Fibroblast of villous mesenchyme (primary cell): ENCODE measurements at regions not wholly inside any gene's neighbourhood (a gene's known extent, or its start where the extent isn't known, plus 50 kb on each side); places are given as distances from the start of the nearest gene placed in this dataset.
"Not testable (repeated sequence)": the region's sequence is repeated elsewhere in the genome, so short reads cannot be mapped to it uniquely, and the experiment has no call there.

Experiments used
- DNase-seq: peaks from one replicate; pipeline ENCODE4 v3.0.0-alpha.2; 2010; ENCODE audit warnings: low read depth
- H3K4me3 ChIP-seq: 2 replicates; pipeline ENCODE4 v1.5.1; 2011; ENCODE audit warnings: low read depth, mild to moderate bottlenecking, low read length
- TF ChIP-seq, protein P1 (sequence below): IDR thresholded peaks from 2 replicates; pipeline ENCODE4 v1.5.1; 2012; ENCODE audit warnings: low read depth, mild to moderate bottlenecking, low read length; ENCODE audit not compliant: insufficient read depth

DNA sequence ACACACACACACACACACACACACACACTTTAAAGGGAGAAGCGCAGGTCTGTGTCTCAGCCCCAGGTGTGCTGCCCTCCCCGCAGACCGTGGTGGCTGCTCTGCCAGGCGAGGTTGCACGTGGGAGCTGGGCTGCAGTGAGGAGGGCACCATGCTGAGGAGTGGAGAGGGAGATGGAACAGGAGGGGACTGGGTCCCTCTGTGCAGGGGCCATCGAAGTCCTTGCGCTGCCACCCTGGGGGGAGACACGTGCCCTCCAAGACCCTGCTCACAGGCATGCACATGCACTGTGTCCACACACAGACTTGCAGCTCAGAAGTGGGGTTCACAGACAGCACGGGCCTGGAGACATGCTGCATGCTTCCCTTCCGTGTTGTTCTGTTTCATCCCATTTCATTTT is 65.5 kb upstream of the HGFAC start:
- TF ChIP-seq, protein P1, sequence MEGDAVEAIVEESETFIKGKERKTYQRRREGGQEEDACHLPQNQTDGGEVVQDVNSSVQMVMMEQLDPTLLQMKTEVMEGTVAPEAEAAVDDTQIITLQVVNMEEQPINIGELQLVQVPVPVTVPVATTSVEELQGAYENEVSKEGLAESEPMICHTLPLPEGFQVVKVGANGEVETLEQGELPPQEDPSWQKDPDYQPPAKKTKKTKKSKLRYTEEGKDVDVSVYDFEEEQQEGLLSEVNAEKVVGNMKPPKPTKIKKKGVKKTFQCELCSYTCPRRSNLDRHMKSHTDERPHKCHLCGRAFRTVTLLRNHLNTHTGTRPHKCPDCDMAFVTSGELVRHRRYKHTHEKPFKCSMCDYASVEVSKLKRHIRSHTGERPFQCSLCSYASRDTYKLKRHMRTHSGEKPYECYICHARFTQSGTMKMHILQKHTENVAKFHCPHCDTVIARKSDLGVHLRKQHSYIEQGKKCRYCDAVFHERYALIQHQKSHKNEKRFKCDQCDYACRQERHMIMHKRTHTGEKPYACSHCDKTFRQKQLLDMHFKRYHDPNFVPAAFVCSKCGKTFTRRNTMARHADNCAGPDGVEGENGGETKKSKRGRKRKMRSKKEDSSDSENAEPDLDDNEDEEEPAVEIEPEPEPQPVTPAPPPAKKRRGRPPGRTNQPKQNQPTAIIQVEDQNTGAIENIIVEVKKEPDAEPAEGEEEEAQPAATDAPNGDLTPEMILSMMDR = no peak
- H3K4me3 ChIP-seq = no peak overlapping the region
- DNase-seq = no peak

- no peak for DNase-seq
Observed at GRCh38 chr4:3377557-3377956, 64.2 kb upstream of the HGFAC start.

DNA sequence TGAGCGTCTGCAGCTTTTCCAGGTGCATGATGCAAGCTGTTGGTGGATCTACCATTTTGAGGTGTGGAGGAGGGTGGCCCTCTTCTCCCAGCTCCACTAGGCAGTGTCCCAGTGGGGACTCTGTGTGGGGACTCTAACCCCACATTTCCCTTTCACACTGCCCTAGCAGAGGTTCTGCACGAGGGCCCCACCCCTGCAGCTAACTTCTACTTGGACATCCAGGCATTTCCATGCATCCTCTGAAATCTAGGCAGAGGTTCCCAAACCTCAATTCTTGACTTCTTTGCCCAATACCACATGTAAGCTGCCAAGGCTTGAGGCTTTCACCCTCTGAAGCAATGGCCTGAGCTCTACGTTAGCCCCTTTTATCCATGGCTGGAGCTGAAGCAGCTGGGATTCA is 61.4 kb upstream of the HGFAC start:
- not testable (repeated sequence) for DNase-seq, H3K4me3 ChIP-seq

More at GRCh38 chr4:3377557-3377956, 64.2 kb upstream of the HGFAC start:
- TF ChIP-seq, protein P1 = no peak
- no peak overlapping the region for H3K4me3 ChIP-seq

DNA sequence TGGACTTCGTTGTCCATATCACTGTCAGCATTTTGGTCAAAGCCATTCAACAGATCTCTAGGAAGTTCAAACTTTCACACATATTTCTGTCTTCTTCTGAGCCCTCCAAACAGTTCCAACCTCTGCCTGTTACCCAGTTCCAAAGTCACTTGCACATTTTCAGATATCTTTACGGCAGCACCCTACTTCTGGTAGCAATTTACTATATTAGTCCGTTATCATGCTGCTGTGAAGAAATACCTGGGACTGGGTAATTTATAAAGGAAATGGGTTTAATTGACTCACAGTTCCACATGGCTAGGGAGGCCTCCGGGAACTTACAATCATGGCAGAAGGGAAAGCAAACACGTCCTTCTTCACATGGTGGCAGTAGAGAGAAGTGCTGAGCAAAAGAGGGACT is 60.6 kb upstream of the HGFAC start:
- not testable (repeated sequence) for DNase-seq, H3K4me3 ChIP-seq

- DNase-seq = no peak
- H3K4me3 ChIP-seq = no peak overlapping the region
- TF ChIP-seq, protein P1 = no peak
Observed at GRCh38 chr4:3382251-3382650, 59.5 kb upstream of the HGFAC start.

DNA sequence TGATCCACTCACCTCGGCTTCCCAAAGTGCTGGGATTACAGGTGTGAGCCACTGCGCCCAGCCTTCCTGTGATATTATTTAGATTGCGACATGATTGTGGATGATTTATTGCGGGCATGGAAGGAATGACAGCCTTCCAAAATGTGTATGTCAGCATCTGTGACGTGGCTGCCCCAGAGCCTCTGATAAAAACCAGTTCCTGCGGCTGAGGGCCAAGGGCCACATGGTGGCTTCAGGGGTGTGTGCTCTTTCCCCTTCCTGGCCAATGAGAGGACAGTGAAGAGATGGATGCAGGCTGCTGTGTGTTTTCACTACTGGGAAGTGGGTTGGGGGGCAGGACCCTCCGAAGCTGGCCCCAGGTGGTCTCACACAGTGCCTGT is 57.4 kb upstream of the HGFAC start:
- no peak for DNase-seq
- TF ChIP-seq, protein P1 = no peak
- no peak overlapping the region for H3K4me3 ChIP-seq

- DNase-seq = no peak
- no peak overlapping the region for H3K4me3 ChIP-seq
- TF ChIP-seq, protein P1 = no peak
Observed at GRCh38 chr4:3384771-3385710, 56.7 kb upstream of the HGFAC start.
